Stomach (tissue), 8 donors: ENCODE measurements at regions not wholly inside any gene's neighbourhood (a gene's known extent, or its start where the extent isn't known, plus 50 kb on each side); places are given as distances from the start of the nearest gene placed in this dataset.

Experiments
- DNase-seq, 2 donors: peaks; one replicate each; pipeline versions ENCODE4 v3.0.0 to v3.0.0-alpha.2; 2013 to 2019
- H3K27ac ChIP-seq, 5 donors: fragments of 200-600 bp in 4 of 5; sonication (generic) in 4 of 5; one replicate each; pipeline ENCODE4 v1.5.1; 2013 to 2019; ENCODE audit warnings: mild to moderate bottlenecking in 1 of 5, moderate library complexity in 1 of 5
- H3K27me3 ChIP-seq, 3 donors: fragments of 200-600 bp; sonication (generic); one replicate each; pipeline ENCODE4 v1.5.1; 2017 to 2019; ENCODE audit warnings: mixed run types in 1 of 3
- H3K36me3 ChIP-seq, 4 donors: fragments of 200-600 bp; sonication (generic); 1 replicate in 3 of 4; 2 replicates in 1 of 4; pipeline ENCODE4 v1.5.1; 2016 to 2019
- H3K4me1 ChIP-seq, 4 donors: fragments of 200-600 bp; sonication (generic); one replicate each; pipeline ENCODE4 v1.5.1; 2016 to 2019
- H3K4me3 ChIP-seq, 4 donors: fragments of 200-600 bp; sonication (generic) in 3 of 4; one replicate each; pipeline ENCODE4 v1.5.1; 2016 to 2019; ENCODE audit warnings: mild to moderate bottlenecking in 1 of 4
- H3K9me3 ChIP-seq, 4 donors: fragments of 200-600 bp; sonication (generic); one replicate each; pipeline ENCODE4 v1.5.1; 2016 to 2019
- CTCF ChIP-seq, 7 experiments: fragments of 450-650 bp in 4 of 7; fragments of 200-600 bp in 3 of 7; sonication (generic) in 3 of 7; IDR thresholded peaks; one replicate each; pipeline ENCODE4 v1.5.1; 2016 to 2019; ENCODE audit warnings: antibody characterized with exemption in 7 of 7, control low read depth in 2 of 7, mild to moderate bottlenecking in 1 of 7
- EP300 ChIP-seq: sonication (generic); formaldehyde crosslinking; IDR thresholded peaks from one replicate; pipeline ENCODE4 v1.6.1; 2017; ENCODE audit warnings: antibody characterized with exemption
- POLR2A ChIP-seq, 4 donors: fragments of 450-650 bp; IDR thresholded peaks; one replicate each; pipeline ENCODE4 v1.6.1; 2016; ENCODE audit warnings: antibody characterized with exemption in 4 of 4, control low read depth in 2 of 4, mild to moderate bottlenecking in 1 of 4, moderate library complexity in 1 of 4
- POLR2AphosphoS5 ChIP-seq, 3 donors: sonication (generic); formaldehyde crosslinking; IDR thresholded peaks; one replicate each; pipeline ENCODE4 v1.6.1; 2016; ENCODE audit warnings: antibody characterized with exemption in 3 of 3
- WGBS, 5 donors: extraction: QIAGEN DNeasy Blood & Tissue Kit in 3 of 5; methylation state at CpG; one replicate each; pipeline versions ENCODE4 v1.1.5 to v1.1.7; 2013 to 2018; 5-methylcytosine and 5-hydroxymethylcytosine counted together
- intact Hi-C: fragments of 100-400 bp; cut with DNase I; formaldehyde crosslinking; loops from one replicate; pipeline ENCODE4 v1.15.1; 2023; ENCODE audit warnings: low total_unique reads
- donor health status: healthy with polysubstance abuse.
- donor health status: Bipolar disorder and iron deficiency.
- donor health status: healthy.

- no peaks in the 10 kb centered on the region for H3K27me3 ChIP-seq
- H3K9me3 ChIP-seq: no peaks in the 10 kb centered on the region
- H3K4me3 ChIP-seq: no peak overlapping the region
- intact Hi-C loops: no loop called here
- TF ChIP-seq POLR2A (IDR thresholded peaks at IDR 0.05): no peak
- TF ChIP-seq CTCF (IDR thresholded peaks at IDR 0.05): no peak
- no peak for TF ChIP-seq EP300
- TF ChIP-seq POLR2AphosphoS5 (IDR thresholded peaks at IDR 0.05): no peak
- H3K36me3 ChIP-seq: no peaks in the 10 kb centered on the region
- H3K4me1 ChIP-seq: no peaks in the 10 kb centered on the region
- no peak overlapping the region for H3K27ac ChIP-seq
- 51 to 68% (median 57%) methylated on average over 4 of the region's 4 CpGs for WGBS, 5 donors
- peak in 1 of 2 donors; percentile 41 for DNase-seq
Measured at GRCh38 chr1:81702903-81703302, 97.8 kb upstream of the ADGRL2 start.

- Histone ChIP-seq H3K27me3 (no peaks in the 10 kb centered on the region), H3K27ac (no peak overlapping the region), H3K9me3 (no peaks in the 10 kb centered on the region), H3K4me3 (no peak overlapping the region), H3K4me1 (no peaks in the 10 kb centered on the region), H3K36me3 (no peaks in the 10 kb centered on the region)
- intact Hi-C loops: no loop called here
- no peak for DNase-seq
- TF ChIP-seq POLR2AphosphoS5 (IDR thresholded peaks at IDR 0.05) (no peak), CTCF (IDR thresholded peaks at IDR 0.05) (no peak), EP300 (no peak), POLR2A (IDR thresholded peaks at IDR 0.05) (no peak)
- 85 to 94% (median 90%) methylated on average over 2 of the region's 2 CpGs for WGBS, 5 donors
Measured at GRCh38 chr1:81702079-81702715, 98.5 kb upstream of the ADGRL2 start.

- Histone ChIP-seq H3K4me3 (no peak overlapping the region), H3K27ac (no peak overlapping the region), H3K9me3 (no peaks in the 10 kb centered on the region), H3K4me1 (no peaks in the 10 kb centered on the region), H3K27me3 (no peaks in the 10 kb centered on the region), H3K36me3 (no peaks in the 10 kb centered on the region)
- no peak for DNase-seq
- intact Hi-C loops: no loop called here
- no peak for TF ChIP-seq CTCF (IDR thresholded peaks at IDR 0.05)
- 75 to 84% (median 78%) methylated on average over 7 of the region's 7 CpGs for WGBS, 5 donors
Measured at GRCh38 chr1:81700728-81701470, 99.8 kb upstream of the ADGRL2 start.

- no peak overlapping the region for H3K4me3 ChIP-seq
Measured at GRCh38 chr1:81699234-81699633, 101.5 kb upstream of the ADGRL2 start.

More at GRCh38 chr1:81699234-81699633, 101.5 kb upstream of the ADGRL2 start:
- DNase-seq: peak in 1 of 2 donors; percentile 34
- Histone ChIP-seq H3K27ac (no peak overlapping the region), H3K9me3 (no peaks in the 10 kb centered on the region), H3K27me3 (no peaks in the 10 kb centered on the region), H3K4me1 (peaks cover 0 to 4% (median 0%) of the 10 kb centered on the region in 4 donors), H3K36me3 (no peaks in the 10 kb centered on the region)
- WGBS, 5 donors: 28 to 72% (median 45%) methylated on average over 4 of the region's 4 CpGs
- TF ChIP-seq CTCF (IDR thresholded peaks at IDR 0.05): no peak
- TF ChIP-seq POLR2A (IDR thresholded peaks at IDR 0.05): no peak
- no peak for TF ChIP-seq EP300
- TF ChIP-seq POLR2AphosphoS5 (IDR thresholded peaks at IDR 0.05): no peak
- intact Hi-C loops: no loop called here
